Stimulated activated CD4-positive, alpha-beta T cell treated with anti-CD3 and anti-CD28 coated beads, Interleukin-15, amount 100 ng/mL, for 48 hours (primary cell): ENCODE measurements at regions not wholly inside any gene's neighbourhood (a gene's known extent, or its start where the extent isn't known, plus 50 kb on each side); places are given as distances from the start of the nearest gene placed in this dataset.

Experiments used
- DNase-seq, 2 donors: peaks; one replicate each; pipeline ENCODE4 v3.0.0-alpha.2; 2020; ENCODE audit warnings: low read depth in 2 of 2

GRCh38 chr17:13302983-13303382, 285.2 kb upstream of the ELAC2 start:
- DNase-seq: no peak

GRCh38 chr17:13302419-13302818, 284.6 kb upstream of the ELAC2 start:
- no peak for DNase-seq

- no peak for DNase-seq
Measured at GRCh38 chr17:13297183-13297582, 279.4 kb upstream of the ELAC2 start.

GRCh38 chr17:13293421-13293820, 275.6 kb upstream of the ELAC2 start:
- DNase-seq: no peak

- DNase-seq: no peak
Measured at GRCh38 chr17:13292291-13292690, 274.5 kb upstream of the ELAC2 start.

GRCh38 chr17:13288248-13288647, 270.4 kb upstream of the ELAC2 start:
- DNase-seq: no peak

- DNase-seq: no peak
Measured at GRCh38 chr17:13287226-13287625, 269.4 kb upstream of the ELAC2 start.

- no peak for DNase-seq
Measured at GRCh38 chr17:13283606-13284005, 265.8 kb upstream of the ELAC2 start.

GRCh38 chr17:13281626-13282025, 263.8 kb upstream of the ELAC2 start:
- DNase-seq: no peak

GRCh38 chr17:13273806-13274205, 256.0 kb upstream of the ELAC2 start:
- no peak for DNase-seq

GRCh38 chr17:13272296-13272695, 254.5 kb upstream of the ELAC2 start:
- DNase-seq: no peak

- no peak for DNase-seq
Measured at GRCh38 chr17:13268791-13269595, 251.2 kb upstream of the ELAC2 start.

- no peak for DNase-seq
Measured at GRCh38 chr17:13266606-13267005, 248.8 kb upstream of the ELAC2 start.

- DNase-seq: no peak
Measured at GRCh38 chr17:13265311-13265710, 247.5 kb upstream of the ELAC2 start.

GRCh38 chr17:13263746-13264145, 245.9 kb upstream of the ELAC2 start:
- no peak for DNase-seq

- no peak for DNase-seq
Measured at GRCh38 chr17:13256545-13256944, 238.7 kb upstream of the ELAC2 start.

- DNase-seq: no peak
Measured at GRCh38 chr17:13253733-13254410, 236.0 kb upstream of the ELAC2 start.

GRCh38 chr17:13244513-13244912, 226.7 kb upstream of the ELAC2 start:
- no peak for DNase-seq

GRCh38 chr17:13243585-13243984, 225.8 kb upstream of the ELAC2 start:
- no peak for DNase-seq

GRCh38 chr17:13240851-13241250, 223.0 kb upstream of the ELAC2 start:
- no peak for DNase-seq

- DNase-seq: no peak
Measured at GRCh38 chr17:13230350-13231264, 212.8 kb upstream of the ELAC2 start.

- no peak for DNase-seq
Measured at GRCh38 chr17:13228225-13228624, 210.4 kb upstream of the ELAC2 start.
